IMR-90 (cell line): ENCODE measurements at regions not wholly inside any gene's neighbourhood (a gene's known extent, or its start where the extent isn't known, plus 50 kb on each side); places are given as distances from the start of the nearest gene placed in this dataset.

Experiments used
- ATAC-seq: fragments of 200-7000 bp; cut with Tn5 transposase; 2 replicates; pipeline ENCODE4 v1.9.1; 2020; ENCODE audit warnings: low read depth, mild to moderate bottlenecking, moderate library complexity
- BruUV-seq: library from RNA; stranded (reverse); fragments of 400-500 nt; replicated peaks from 2 replicates; lab custom pipeline; 2021; lab: Mats Ljungman, UMichigan
- CTCF ChIA-PET: fragments of 300-600 bp; formaldehyde crosslinking; extraction: SDS; loops from one replicate; lab custom pipeline; 2021; ENCODE audit warnings: antibody characterized with exemption; lab: Yijun Ruan, JAX
- POLR2A ChIA-PET: fragments of 300-600 bp; sonication (Branson Sonifier 250); formaldehyde crosslinking; loops from one replicate; lab custom pipeline; 2022; ENCODE audit warnings: antibody characterized with exemption; ENCODE audit not compliant: unreplicated experiment; lab: Charles Lee
- DNase-seq: peaks from one replicate; pipeline ENCODE4 v3.0.0; 2013
- H2AFZ ChIP-seq: replicated peaks from 2 replicates; pipeline ENCODE3; 2013; ENCODE audit warnings: low read length, mild to moderate bottlenecking; ENCODE audit not compliant: poor library complexity
- H2AK5ac ChIP-seq: 2 replicates; pipeline ENCODE4 v1.6.1; 2013; ENCODE audit warnings: low read depth, low read length, inconsistent platforms
- H2AK9ac ChIP-seq: replicated peaks from 2 replicates; pipeline ENCODE3; 2013; ENCODE audit warnings: mild to moderate bottlenecking, low read depth, low read length, moderate library complexity; ENCODE audit not compliant: poor library complexity
- H2BK120ac ChIP-seq: 2 replicates; pipeline ENCODE4 v1.6.1; 2013; ENCODE audit warnings: low read depth, low read length, inconsistent platforms
- H2BK15ac ChIP-seq: 3 replicates; pipeline ENCODE4 v1.6.1; 2013; ENCODE audit warnings: low read depth, low read length, inconsistent platforms
- H2BK20ac ChIP-seq: 2 replicates; pipeline ENCODE4 v1.6.1; 2013; ENCODE audit warnings: low read depth, mild to moderate bottlenecking, inconsistent platforms, low read length, moderate library complexity
- H2BK5ac ChIP-seq: 2 replicates; pipeline ENCODE4 v1.6.1; 2013; ENCODE audit warnings: mild to moderate bottlenecking, low read depth, low read length, inconsistent platforms; ENCODE audit not compliant: poor library complexity, severe bottlenecking
- H3K14ac ChIP-seq: replicated peaks from 2 replicates; pipeline ENCODE4 v1.6.1; 2013; ENCODE audit warnings: low read depth, low read length, inconsistent platforms
- H3K18ac ChIP-seq: 2 replicates; pipeline ENCODE4 v1.6.1; 2013; ENCODE audit warnings: low read depth, low read length, control low read depth
- H3K23ac ChIP-seq: 2 replicates; pipeline ENCODE4 v1.6.1; 2013; ENCODE audit warnings: low read depth, low read length, inconsistent platforms
- H3K27ac ChIP-seq: 2 replicates; pipeline ENCODE4 v1.5.1; 2013; ENCODE audit warnings: mild to moderate bottlenecking, control low read depth, low read length; ENCODE audit not compliant: insufficient read depth
- H3K27me3 ChIP-seq: 2 replicates; pipeline ENCODE4 v1.6.1; 2013; ENCODE audit warnings: low read length; ENCODE audit not compliant: control insufficient read depth, insufficient read depth
- H3K36me3 ChIP-seq: 2 replicates; pipeline ENCODE4 v1.6.1; 2013; ENCODE audit warnings: low read length, mixed read lengths; ENCODE audit not compliant: control insufficient read depth, insufficient read depth
- H3K4ac ChIP-seq: 2 replicates; pipeline ENCODE4 v1.6.1; 2013; ENCODE audit warnings: low read depth, low read length, inconsistent platforms
- H3K4me1 ChIP-seq: 2 replicates; pipeline ENCODE4 v1.6.1; 2013; ENCODE audit warnings: low read length, mixed read lengths; ENCODE audit not compliant: control insufficient read depth, insufficient read depth
- H3K4me2 ChIP-seq: 2 replicates; pipeline ENCODE4 v1.6.1; 2013; ENCODE audit warnings: low read depth, mild to moderate bottlenecking, control low read depth, low read length, moderate library complexity
- H3K4me3 ChIP-seq: 2 replicates; pipeline ENCODE4 v1.5.1; 2013; ENCODE audit warnings: low read depth, mild to moderate bottlenecking, control low read depth, low read length, moderate library complexity; ENCODE audit not compliant: insufficient read depth
- H3K56ac ChIP-seq: 2 replicates; pipeline ENCODE4 v1.6.1; 2013; ENCODE audit warnings: low read length, inconsistent platforms; ENCODE audit not compliant: insufficient read depth; ENCODE audit errors: extremely low read depth
- H3K79me1 ChIP-seq, 2 experiments: 2 replicates each; pipeline ENCODE4 v1.6.1; 2013; ENCODE audit warnings: low read length in 2 of 2, inconsistent platforms in 1 of 2, low read depth in 1 of 2
- H3K9ac ChIP-seq: 2 replicates; pipeline ENCODE4 v1.6.1; 2013; ENCODE audit warnings: low read depth, low read length, control low read depth
- H3K9me1 ChIP-seq: 2 replicates; pipeline ENCODE4 v1.6.1; 2013; ENCODE audit warnings: low read length, inconsistent platforms; ENCODE audit not compliant: insufficient read depth
- H3K9me3 ChIP-seq: 2 replicates; pipeline ENCODE4 v1.6.1; 2013; ENCODE audit warnings: low read length; ENCODE audit not compliant: control insufficient read depth, insufficient read depth
- H4K20me1 ChIP-seq: 2 replicates; pipeline ENCODE4 v1.6.1; 2013; ENCODE audit warnings: low read length, inconsistent platforms; ENCODE audit not compliant: insufficient read depth
- H4K5ac ChIP-seq: 2 replicates; pipeline ENCODE4 v1.6.1; 2013; ENCODE audit warnings: mild to moderate bottlenecking, low read depth, low read length, control low read depth
- H4K8ac ChIP-seq, 2 experiments: 2 replicates each; pipeline ENCODE4 v1.6.1; 2013; ENCODE audit warnings: low read depth in 2 of 2, low read length in 2 of 2, control low read depth in 1 of 2, inconsistent platforms in 1 of 2
- H4K91ac ChIP-seq: 2 replicates; pipeline ENCODE4 v1.6.1; 2013; ENCODE audit warnings: low read depth, low read length, inconsistent platforms; ENCODE audit not compliant: insufficient read depth
- BHLHE40 ChIP-seq: fragments of 150-350 bp; IDR thresholded peaks from 2 replicates; pipeline ENCODE4 v1.6.1; 2016; ENCODE audit warnings: mild to moderate bottlenecking, low read depth, low read length
- CEBPB ChIP-seq: IDR thresholded peaks from 2 replicates; pipeline ENCODE4 v1.6.1; 2012; ENCODE audit warnings: low read depth, low read length, improper control_type of control experiment
- CHD1 ChIP-seq: IDR thresholded peaks from 2 replicates; pipeline ENCODE4 v1.6.1; 2012; ENCODE audit warnings: low read depth, low read length, improper control_type of control experiment
- FOS ChIP-seq: fragments of 150-350 bp; IDR thresholded peaks from 2 replicates; pipeline ENCODE4 v1.6.1; 2016; ENCODE audit warnings: low read depth, low read length
- MAFK ChIP-seq: IDR thresholded peaks from 2 replicates; pipeline ENCODE4 v1.6.1; 2012; ENCODE audit warnings: low read depth, low read length, improper control_type of control experiment
- MAZ ChIP-seq: IDR thresholded peaks from 2 replicates; pipeline ENCODE4 v1.6.1; 2012; ENCODE audit warnings: low read depth, mild to moderate bottlenecking, low read length, improper control_type of control experiment, moderate library complexity, borderline replicate concordance
- MXI1 ChIP-seq: IDR thresholded peaks from 2 replicates; pipeline ENCODE4 v1.6.1; 2012; ENCODE audit warnings: low read depth, mild to moderate bottlenecking, low read length, moderate library complexity, borderline replicate concordance
- NFE2L2 ChIP-seq: fragments of 150-350 bp; IDR thresholded peaks from 2 replicates; pipeline ENCODE4 v1.6.1; 2016; ENCODE audit warnings: low read depth, mild to moderate bottlenecking, low read length
- POLR2A ChIP-seq: IDR thresholded peaks from 2 replicates; pipeline ENCODE4 v1.6.1; 2012; ENCODE audit warnings: mild to moderate bottlenecking, low read depth, low read length
- RAD21 ChIP-seq: IDR thresholded peaks from 2 replicates; pipeline ENCODE4 v1.6.1; 2012; ENCODE audit warnings: low read length, improper control_type of control experiment
- RCOR1 ChIP-seq: IDR thresholded peaks from 2 replicates; pipeline ENCODE4 v1.6.1; 2012; ENCODE audit warnings: mild to moderate bottlenecking, low read length, improper control_type of control experiment; ENCODE audit not compliant: insufficient replicate concordance
- RFX5 ChIP-seq: IDR thresholded peaks from 2 replicates; pipeline ENCODE4 v1.8.0; 2012; ENCODE audit warnings: low read depth, mild to moderate bottlenecking, low read length, moderate library complexity
- SMC3 ChIP-seq: fragments of 150-350 bp; IDR thresholded peaks from 2 replicates; pipeline ENCODE4 v1.6.1; 2016; ENCODE audit warnings: low read depth, mild to moderate bottlenecking, antibody characterized with exemption, low read length, moderate library complexity
- WGBS, 2 experiments: methylation state at CpG; one replicate each; pipeline versions ENCODE4 v1.1.5 to v1.1.7; 2013; ENCODE audit warnings: missing lambda C conversion rate in 2 of 2; ENCODE audit not compliant: insufficient read length in 1 of 2; ENCODE audit errors: extremely low coverage in 2 of 2; 5-methylcytosine and 5-hydroxymethylcytosine counted together
- dilution Hi-C: fragments of 300-500 bp; cut with HindIII; formaldehyde crosslinking; loops from one replicate; pipeline ENCODE4 v1.14.3; 2018; ENCODE audit warnings: low sequenced_read_pairs; ENCODE audit not compliant: unreplicated experiment
- in situ Hi-C: fragments of 300-500 bp; cut with MboI; formaldehyde crosslinking; loops from 3 replicates; pipeline ENCODE4 v1.14.3; 2019; ENCODE audit warnings: low sequenced_read_pairs, inconsistent platforms, mixed read lengths
- intact Hi-C: fragments of 100-400 bp; cut with micrococcal nuclease; formaldehyde crosslinking; loops from 2 replicates; pipeline ENCODE4 v1.10.0; 2022
- TF ChIP-seq, protein P1 (sequence below): fragments of 150-350 bp; IDR thresholded peaks from 2 replicates; pipeline ENCODE4 v1.6.1; 2016; ENCODE audit warnings: low read depth, mild to moderate bottlenecking, low read length, moderate library complexity, borderline replicate concordance
- TF ChIP-seq, protein P2 (sequence below): conservative IDR thresholded peaks from 2 replicates; pipeline ENCODE4 v1.5.1; 2012; ENCODE audit warnings: mild to moderate bottlenecking, low read depth, low read length, improper control_type of control experiment
- TF ChIP-seq, protein P3 (sequence below): fragments of 150-350 bp; IDR thresholded peaks from 2 replicates; pipeline ENCODE4 v1.6.1; 2017; ENCODE audit warnings: mild to moderate bottlenecking, antibody characterized with exemption, low read length, low read depth

DNA sequence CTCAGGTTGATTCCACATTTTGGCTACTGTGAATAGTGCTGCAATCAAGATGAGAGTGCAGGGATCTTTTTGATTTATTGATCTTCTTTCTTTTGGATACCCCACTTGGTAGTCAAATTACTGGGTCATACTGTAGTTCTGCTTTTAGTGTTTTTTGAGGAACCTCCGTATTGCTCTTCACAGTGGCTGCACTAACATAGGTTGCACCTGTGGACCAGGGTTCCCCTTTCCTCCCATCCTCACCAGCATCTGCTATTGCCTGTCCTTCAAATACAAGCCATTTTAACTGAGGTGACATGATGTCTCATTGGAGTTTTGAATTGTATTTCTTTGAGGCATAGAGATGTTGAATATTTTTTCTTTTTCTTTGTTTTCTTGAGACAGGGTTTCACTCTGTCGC, 152.5 kb upstream of the TMEM132C start:
- no peak overlapping the region for H2AK9ac ChIP-seq
- H2AK5ac ChIP-seq = no peak overlapping the region
- no peak overlapping the region for H3K56ac ChIP-seq
- no peak overlapping the region for H4K5ac ChIP-seq
- DNase-seq (no peak), ATAC-seq (no peak)
- BruUV-seq = no TSS peak
- no peaks in the 10 kb centered on the region for H3K79me1 ChIP-seq
- dilution Hi-C loops = no loop called here
- no peak overlapping the region for H2BK5ac ChIP-seq
- H3K4me2 ChIP-seq = no peak overlapping the region
- no peak overlapping the region for H2BK15ac ChIP-seq
- H3K9me3 ChIP-seq = peaks cover 25% of the 10 kb centered on the region
- no CpG with 5 or more reads among the region's 2 CpGs for whole genome bisulfite sequencing, 2 experiments
- CTCF ChIA-PET = no interaction called here
- POLR2A ChIA-PET = no interaction called here
- no peak overlapping the region for H2BK120ac ChIP-seq
- H3K23ac ChIP-seq = no peak overlapping the region
- H4K20me1 ChIP-seq = no peaks in the 10 kb centered on the region
- no peak overlapping the region for H2AFZ ChIP-seq
- H4K8ac ChIP-seq = no peak overlapping the region
- H3K27ac ChIP-seq = no peak overlapping the region
- intact Hi-C loops = no loop called here
- TF ChIP-seq, protein P1, sequence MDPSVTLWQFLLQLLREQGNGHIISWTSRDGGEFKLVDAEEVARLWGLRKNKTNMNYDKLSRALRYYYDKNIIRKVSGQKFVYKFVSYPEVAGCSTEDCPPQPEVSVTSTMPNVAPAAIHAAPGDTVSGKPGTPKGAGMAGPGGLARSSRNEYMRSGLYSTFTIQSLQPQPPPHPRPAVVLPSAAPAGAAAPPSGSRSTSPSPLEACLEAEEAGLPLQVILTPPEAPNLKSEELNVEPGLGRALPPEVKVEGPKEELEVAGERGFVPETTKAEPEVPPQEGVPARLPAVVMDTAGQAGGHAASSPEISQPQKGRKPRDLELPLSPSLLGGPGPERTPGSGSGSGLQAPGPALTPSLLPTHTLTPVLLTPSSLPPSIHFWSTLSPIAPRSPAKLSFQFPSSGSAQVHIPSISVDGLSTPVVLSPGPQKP = no peak
- no peak for TF ChIP-seq RAD21
- TF ChIP-seq CEBPB = no peak
- TF ChIP-seq MAZ = no peak
- no peak for TF ChIP-seq FOS
- TF ChIP-seq RFX5 = no peak
- TF ChIP-seq, protein P2, sequence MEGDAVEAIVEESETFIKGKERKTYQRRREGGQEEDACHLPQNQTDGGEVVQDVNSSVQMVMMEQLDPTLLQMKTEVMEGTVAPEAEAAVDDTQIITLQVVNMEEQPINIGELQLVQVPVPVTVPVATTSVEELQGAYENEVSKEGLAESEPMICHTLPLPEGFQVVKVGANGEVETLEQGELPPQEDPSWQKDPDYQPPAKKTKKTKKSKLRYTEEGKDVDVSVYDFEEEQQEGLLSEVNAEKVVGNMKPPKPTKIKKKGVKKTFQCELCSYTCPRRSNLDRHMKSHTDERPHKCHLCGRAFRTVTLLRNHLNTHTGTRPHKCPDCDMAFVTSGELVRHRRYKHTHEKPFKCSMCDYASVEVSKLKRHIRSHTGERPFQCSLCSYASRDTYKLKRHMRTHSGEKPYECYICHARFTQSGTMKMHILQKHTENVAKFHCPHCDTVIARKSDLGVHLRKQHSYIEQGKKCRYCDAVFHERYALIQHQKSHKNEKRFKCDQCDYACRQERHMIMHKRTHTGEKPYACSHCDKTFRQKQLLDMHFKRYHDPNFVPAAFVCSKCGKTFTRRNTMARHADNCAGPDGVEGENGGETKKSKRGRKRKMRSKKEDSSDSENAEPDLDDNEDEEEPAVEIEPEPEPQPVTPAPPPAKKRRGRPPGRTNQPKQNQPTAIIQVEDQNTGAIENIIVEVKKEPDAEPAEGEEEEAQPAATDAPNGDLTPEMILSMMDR = no peak
- TF ChIP-seq RCOR1 = no peak
- TF ChIP-seq BHLHE40 = no peak
- no peak for TF ChIP-seq MAFK
- no peak for TF ChIP-seq SMC3
- TF ChIP-seq NFE2L2 = no peak
- no peak for TF ChIP-seq CHD1
- no peak for TF ChIP-seq MXI1
- TF ChIP-seq, protein P3, sequence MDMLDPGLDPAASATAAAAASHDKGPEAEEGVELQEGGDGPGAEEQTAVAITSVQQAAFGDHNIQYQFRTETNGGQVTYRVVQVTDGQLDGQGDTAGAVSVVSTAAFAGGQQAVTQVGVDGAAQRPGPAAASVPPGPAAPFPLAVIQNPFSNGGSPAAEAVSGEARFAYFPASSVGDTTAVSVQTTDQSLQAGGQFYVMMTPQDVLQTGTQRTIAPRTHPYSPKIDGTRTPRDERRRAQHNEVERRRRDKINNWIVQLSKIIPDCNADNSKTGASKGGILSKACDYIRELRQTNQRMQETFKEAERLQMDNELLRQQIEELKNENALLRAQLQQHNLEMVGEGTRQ = no peak
- TF ChIP-seq POLR2A = no peak
- H2BK20ac ChIP-seq = no peak overlapping the region
- H3K4me1 ChIP-seq = no peaks in the 10 kb centered on the region
- H3K4me3 ChIP-seq = no peak overlapping the region
- H3K4ac ChIP-seq = no peak overlapping the region
- no peak overlapping the region for H3K9ac ChIP-seq
- in situ Hi-C loops = no loop called here
- no peak overlapping the region for H3K14ac ChIP-seq
- no peak overlapping the region for H3K18ac ChIP-seq
- H4K91ac ChIP-seq = no peak overlapping the region
- no peaks in the 10 kb centered on the region for H3K9me1 ChIP-seq
- no peaks in the 10 kb centered on the region for H3K27me3 ChIP-seq
- H3K36me3 ChIP-seq = no peaks in the 10 kb centered on the region
